BE2C (cell line): ENCODE measurements at regions not wholly inside any gene's neighbourhood (a gene's known extent, or its start where the extent isn't known, plus 50 kb on each side); places are given as distances from the start of the nearest gene placed in this dataset.
"Not testable (repeated sequence)": the region's sequence is repeated elsewhere in the genome, so short reads cannot be mapped to it uniquely, and the experiment has no call there.

Source experiments
- DNase-seq: peaks from one replicate; pipeline ENCODE4 v3.0.0-alpha.2; 2020
- H3K27me3 ChIP-seq: fragments of 250-450 bp; sonication (Bioruptor Pico); 2 replicates; pipeline ENCODE4 v1.5.1; 2020; ENCODE audit warnings: mild to moderate bottlenecking
- H3K36me3 ChIP-seq: fragments of 250-450 bp; sonication (Bioruptor Pico); 2 replicates; pipeline ENCODE4 v1.5.1; 2020; ENCODE audit warnings: mild to moderate bottlenecking
- H3K4me1 ChIP-seq: fragments of 250-450 bp; sonication (Bioruptor Pico); 2 replicates; pipeline ENCODE4 v1.5.1; 2020
- H3K4me3 ChIP-seq: 2 replicates; pipeline ENCODE4 v1.5.1; 2011; ENCODE audit warnings: low read depth, low read length
- H3K9me3 ChIP-seq: fragments of 250-450 bp; sonication (Bioruptor Pico); 2 replicates; pipeline ENCODE4 v1.5.1; 2020
- CTCF ChIP-seq: IDR thresholded peaks from 2 replicates; pipeline ENCODE4 v1.5.1; 2012; ENCODE audit warnings: mild to moderate bottlenecking, low read depth, low read length

GRCh38 chr9:75811692-75812091 lies 78.8 kb upstream of the PCSK5 start:
- no peaks in the 10 kb centered on the region for H3K4me1 ChIP-seq
- H3K4me3 ChIP-seq: no peak overlapping the region
- no peaks in the 10 kb centered on the region; the same call in 1 of the 2 replicates for H3K9me3 ChIP-seq

GRCh38 chr9:75812141-75812540 lies 78.3 kb upstream of the PCSK5 start:
- Histone ChIP-seq H3K4me3 (no peak overlapping the region), H3K4me1 (no peaks in the 10 kb centered on the region), H3K9me3 (no peaks in the 10 kb centered on the region; the same call in 1 of the 2 replicates), H3K36me3 (no peaks in the 10 kb centered on the region), H3K27me3 (no peaks in the 10 kb centered on the region)
- no peak for DNase-seq
- no peak for TF ChIP-seq CTCF

More at GRCh38 chr9:75811692-75812091, 78.8 kb upstream of the PCSK5 start:
- DNase-seq: no peak
- Histone ChIP-seq H3K36me3 (no peaks in the 10 kb centered on the region), H3K27me3 (no peaks in the 10 kb centered on the region)
- TF ChIP-seq CTCF: no peak

DNA sequence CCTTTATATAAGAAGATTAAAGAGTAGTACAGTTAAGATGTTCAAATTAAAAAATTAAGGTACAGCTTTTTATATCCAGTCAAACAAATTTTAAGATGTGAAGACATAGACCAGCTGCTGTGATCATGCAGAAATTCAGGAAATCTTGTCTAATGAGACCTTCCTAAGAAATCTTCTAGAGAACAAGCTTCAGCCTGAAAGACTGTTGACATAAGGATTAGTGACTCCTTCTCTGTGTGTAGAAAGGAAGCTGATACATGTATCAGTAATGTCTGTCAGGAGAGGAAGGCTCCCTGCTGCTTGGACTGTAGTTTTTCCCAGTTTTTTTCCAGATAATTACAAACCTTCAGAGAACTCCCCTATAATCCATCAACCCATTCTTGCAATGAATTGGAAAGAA lies 75.8 kb upstream of the PCSK5 start:
- Histone ChIP-seq H3K4me1 (no peaks in the 10 kb centered on the region), H3K27me3 (no peaks in the 10 kb centered on the region), H3K9me3 (no peaks in the 10 kb centered on the region; the same call in 1 of the 2 replicates), H3K4me3 (no peak overlapping the region), H3K36me3 (no peaks in the 10 kb centered on the region)
- no peak for DNase-seq
- no peak for TF ChIP-seq CTCF

DNA sequence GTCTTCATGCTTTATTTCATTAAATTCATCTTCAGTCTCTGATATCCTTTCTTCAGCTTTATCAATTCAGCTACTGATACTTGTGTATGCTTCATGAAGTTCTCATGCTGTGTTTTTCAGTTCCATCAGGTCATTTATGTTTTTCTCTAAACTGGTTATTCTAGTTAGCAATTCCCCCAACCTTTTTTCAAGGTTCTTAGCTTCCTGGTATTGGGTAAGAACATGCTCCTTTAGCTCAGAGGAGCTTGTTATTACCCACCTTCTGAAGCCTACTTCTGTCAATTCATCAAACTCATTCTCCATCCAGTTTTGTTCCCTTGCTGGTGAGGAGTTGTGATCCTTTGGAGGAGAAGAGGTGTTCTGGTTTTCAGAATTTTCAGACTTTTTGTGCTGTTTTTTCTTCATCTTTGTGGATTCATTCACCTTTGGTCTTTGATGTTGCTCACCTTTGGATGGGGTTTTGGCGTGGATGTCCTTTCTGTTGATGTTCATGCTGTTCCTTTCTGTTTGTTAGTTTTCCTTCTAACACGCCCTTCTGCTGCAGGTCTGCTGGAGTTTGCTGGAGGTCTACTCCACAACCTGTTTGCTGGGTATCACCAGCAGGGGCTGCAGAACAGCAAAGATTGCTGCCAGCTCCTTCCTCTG lies 69.9 kb upstream of the PCSK5 start:
- DNase-seq, H3K4me1 ChIP-seq, H3K27me3 ChIP-seq, H3K36me3 ChIP-seq, H3K4me3 ChIP-seq, H3K9me3 ChIP-seq: not testable (repeated sequence)

GRCh38 chr9:75823151-75823550 lies 67.3 kb upstream of the PCSK5 start:
- TF ChIP-seq CTCF: no peak
- Histone ChIP-seq H3K4me3 (no peak overlapping the region), H3K4me1 (no peaks in the 10 kb centered on the region), H3K27me3 (no peaks in the 10 kb centered on the region), H3K36me3 (no peaks in the 10 kb centered on the region), H3K9me3 (no peaks in the 10 kb centered on the region)
- no peak for DNase-seq

- no peak for DNase-seq
- H3K4me3 ChIP-seq: no peak overlapping the region
- no peaks in the 10 kb centered on the region for H3K36me3 ChIP-seq
- H3K4me1 ChIP-seq: no peaks in the 10 kb centered on the region
- TF ChIP-seq CTCF: no peak
- no peaks in the 10 kb centered on the region for H3K27me3 ChIP-seq
- H3K9me3 ChIP-seq: no peaks in the 10 kb centered on the region
These were observed 65.5 kb upstream of the PCSK5 start for GRCh38 chr9:75824816-75825568.
